ENCODE measurements at regions not wholly inside any gene's neighbourhood (a gene's known extent, or its start where the extent isn't known, plus 50 kb on each side); places are given as distances from the start of the nearest gene placed in this dataset.

DNA sequence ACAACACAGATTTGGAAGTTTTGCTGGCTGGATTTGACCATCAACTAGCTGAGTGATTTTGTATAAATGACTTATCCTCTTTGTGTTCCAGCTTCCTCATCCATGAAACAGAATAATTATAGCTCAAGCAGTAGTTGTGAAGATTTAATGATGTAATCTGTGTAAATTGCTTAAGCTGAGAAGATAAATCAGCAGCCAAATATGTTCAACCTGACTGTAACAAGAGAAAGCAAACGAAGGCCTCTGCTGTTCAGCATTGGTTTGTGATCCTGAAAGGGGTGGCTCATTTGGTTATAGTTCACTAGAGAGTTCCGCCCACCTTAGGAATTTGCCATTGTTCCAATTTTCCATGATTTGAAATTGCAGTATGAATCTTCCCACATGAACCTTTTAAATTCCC, 75.7 kb upstream of the CCDC112 start:
- ATAC-seq (ENCODE audit: low FRiP score in 2 of 2) (peak in 1 of 2 donors; percentile 67), DNase-seq (no peak)
- H3K27ac ChIP-seq, result no peak overlapping the region

GRCh38 chr5:115369430-115370144, 73.1 kb upstream of the CCDC112 start:
- Histone ChIP-seq H3K4me3 (no peak overlapping the region), H3K27me3 (no peaks in the 10 kb centered on the region), H3K36me3 (no peaks in the 10 kb centered on the region), H3K27ac (no peak overlapping the region), H3K9me3 (no peaks in the 10 kb centered on the region), H3K4me1 (no peaks in the 10 kb centered on the region)
- TF ChIP-seq POLR2A (IDR thresholded peaks at IDR 0.05) (no peak), POLR2AphosphoS5 (IDR thresholded peaks at IDR 0.05) (no peak), EP300 (IDR thresholded peaks at IDR 0.05) (no peak)
- TF ChIP-seq, protein P1, sequence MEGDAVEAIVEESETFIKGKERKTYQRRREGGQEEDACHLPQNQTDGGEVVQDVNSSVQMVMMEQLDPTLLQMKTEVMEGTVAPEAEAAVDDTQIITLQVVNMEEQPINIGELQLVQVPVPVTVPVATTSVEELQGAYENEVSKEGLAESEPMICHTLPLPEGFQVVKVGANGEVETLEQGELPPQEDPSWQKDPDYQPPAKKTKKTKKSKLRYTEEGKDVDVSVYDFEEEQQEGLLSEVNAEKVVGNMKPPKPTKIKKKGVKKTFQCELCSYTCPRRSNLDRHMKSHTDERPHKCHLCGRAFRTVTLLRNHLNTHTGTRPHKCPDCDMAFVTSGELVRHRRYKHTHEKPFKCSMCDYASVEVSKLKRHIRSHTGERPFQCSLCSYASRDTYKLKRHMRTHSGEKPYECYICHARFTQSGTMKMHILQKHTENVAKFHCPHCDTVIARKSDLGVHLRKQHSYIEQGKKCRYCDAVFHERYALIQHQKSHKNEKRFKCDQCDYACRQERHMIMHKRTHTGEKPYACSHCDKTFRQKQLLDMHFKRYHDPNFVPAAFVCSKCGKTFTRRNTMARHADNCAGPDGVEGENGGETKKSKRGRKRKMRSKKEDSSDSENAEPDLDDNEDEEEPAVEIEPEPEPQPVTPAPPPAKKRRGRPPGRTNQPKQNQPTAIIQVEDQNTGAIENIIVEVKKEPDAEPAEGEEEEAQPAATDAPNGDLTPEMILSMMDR (IDR thresholded peaks at IDR 0.05), result no peak
- peak in 1 of 2 donors; percentile 52 for DNase-seq
- no peak for ATAC-seq (ENCODE audit: low FRiP score in 2 of 2)
- WGBS, 2 donors, result 91 to 94% methylated on average over 5 to 12 of the region's 12 CpGs

More for the DNA sequence above, 75.7 kb upstream of the CCDC112 start:
- Histone ChIP-seq H3K36me3 (no peaks in the 10 kb centered on the region), H3K9me3 (no peaks in the 10 kb centered on the region), H3K27me3 (no peaks in the 10 kb centered on the region), H3K4me1 (peaks cover 0 to 2% (median 0%) of the 10 kb centered on the region in 4 donors), H3K4me3 (no peak overlapping the region)
- WGBS, 2 donors, result 73 to 77% methylated on average over 2 of the region's 2 CpGs
- TF ChIP-seq EP300 (IDR thresholded peaks at IDR 0.05), result no peak
- no peak for TF ChIP-seq POLR2AphosphoS5 (IDR thresholded peaks at IDR 0.05)
- TF ChIP-seq POLR2A (IDR thresholded peaks at IDR 0.05), result no peak
- TF ChIP-seq, protein P1 (IDR thresholded peaks at IDR 0.05), result no peak

DNA sequence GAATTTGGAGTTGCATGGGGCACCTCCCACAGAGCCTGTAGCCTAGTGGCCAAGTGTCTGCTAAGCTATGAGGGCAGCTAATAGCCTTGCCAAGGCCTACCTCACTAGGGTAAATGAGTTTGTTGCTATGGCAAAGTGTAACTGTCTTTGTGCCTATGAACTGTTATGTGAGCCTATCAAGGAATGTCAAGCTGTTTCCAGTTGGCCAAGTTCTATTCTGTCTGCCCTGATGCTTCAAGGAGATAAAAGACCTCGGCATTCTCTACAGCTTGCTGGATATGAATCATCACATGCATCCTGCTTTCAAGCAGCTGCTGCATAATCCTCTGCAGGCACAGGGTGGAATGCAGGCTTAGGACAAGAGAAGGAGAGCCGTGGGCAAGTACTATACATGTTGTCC, 69.8 kb upstream of the CCDC112 start:
- Histone ChIP-seq H3K27me3 (no peaks in the 10 kb centered on the region), H3K9me3 (no peaks in the 10 kb centered on the region), H3K4me1 (no peaks in the 10 kb centered on the region), H3K4me3 (no peak overlapping the region), H3K36me3 (no peaks in the 10 kb centered on the region), H3K27ac (no peak overlapping the region)
- DNase-seq (no peak), ATAC-seq (ENCODE audit: low FRiP score in 2 of 2) (peak in 1 of 2 donors; percentile 41)
- TF ChIP-seq POLR2A (IDR thresholded peaks at IDR 0.05) (no peak), EP300 (IDR thresholded peaks at IDR 0.05) (no peak), POLR2AphosphoS5 (IDR thresholded peaks at IDR 0.05) (no peak)
- TF ChIP-seq, protein P1 (IDR thresholded peaks at IDR 0.05), result no peak
- 54 to 56% methylated on average over 2 of the region's 2 CpGs for WGBS, 2 donors

DNA sequence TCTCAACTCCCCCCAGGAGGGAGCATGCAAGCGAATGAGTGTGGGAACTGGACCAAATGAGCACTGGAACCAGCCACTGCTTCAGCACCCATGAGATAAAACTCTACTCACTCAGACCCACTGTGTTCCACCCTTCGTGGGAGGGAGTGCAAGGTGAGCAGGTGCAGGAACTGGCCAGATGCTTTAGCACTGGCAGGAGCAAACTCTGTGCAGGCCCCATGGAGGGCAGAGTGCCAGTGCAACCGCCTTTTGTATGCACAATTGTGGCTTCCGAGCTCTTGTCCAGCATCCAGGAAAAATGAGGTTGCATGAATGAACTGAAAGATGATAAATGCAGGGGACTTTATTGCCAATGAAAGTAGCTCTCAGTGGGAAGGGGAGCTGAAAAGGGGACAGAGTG, 67.4 kb upstream of the CCDC112 start:
- WGBS, 2 donors, result 78% methylated on average over 4 of the region's 4 CpGs
- H3K27me3 ChIP-seq, result no peaks in the 10 kb centered on the region
- no peak for DNase-seq
- H3K27ac ChIP-seq, result no peak overlapping the region
- H3K36me3 ChIP-seq, result no peaks in the 10 kb centered on the region
- no peaks in the 10 kb centered on the region for H3K4me1 ChIP-seq
- H3K4me3 ChIP-seq, result no peak overlapping the region
- TF ChIP-seq, protein P1 (IDR thresholded peaks at IDR 0.05), result no peak
- TF ChIP-seq POLR2AphosphoS5 (IDR thresholded peaks at IDR 0.05), result no peak
- TF ChIP-seq EP300 (IDR thresholded peaks at IDR 0.05), result no peak
- TF ChIP-seq POLR2A (IDR thresholded peaks at IDR 0.05), result no peak
- no peak for ATAC-seq (ENCODE audit: low FRiP score in 2 of 2)
- H3K9me3 ChIP-seq, result no peaks in the 10 kb centered on the region

Data from upper lobe of left lung (tissue), 6 donors.